ENCODE measurements at regions not wholly inside any gene's neighbourhood (a gene's known extent, or its start where the extent isn't known, plus 50 kb on each side); places are given as distances from the start of the nearest gene placed in this dataset.

DNA sequence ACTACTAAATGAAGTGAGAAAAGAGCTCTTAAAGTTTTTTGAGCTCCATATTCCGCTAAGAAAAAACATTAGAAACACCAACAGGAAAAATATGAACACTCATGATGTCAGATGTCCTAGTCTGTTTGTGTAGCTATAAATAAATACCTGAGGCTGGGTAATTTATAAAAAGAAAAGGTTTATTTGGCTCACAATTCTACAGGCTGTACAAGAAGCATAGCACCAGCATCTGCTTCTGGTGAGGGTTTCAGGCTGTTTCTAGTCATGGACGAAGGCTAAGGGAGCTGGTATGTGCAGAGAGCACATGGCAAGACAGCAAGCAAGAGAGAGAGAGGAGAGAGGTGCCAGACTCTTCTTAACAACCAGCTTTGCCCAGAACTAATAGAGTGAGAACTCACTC lies 186.2 kb downstream of the PLK2 start:
- no peak for TF ChIP-seq SUZ12 (IDR thresholded peaks at IDR 0.05)
- no peak for TF ChIP-seq ELF4 (IDR thresholded peaks at IDR 0.05)
- no peak for TF ChIP-seq SP1 (IDR thresholded peaks at IDR 0.05)
- no peak for TF ChIP-seq FOXM1 (IDR thresholded peaks at IDR 0.05; ENCODE audit: borderline replicate concordance)
- TF ChIP-seq FOXA1 (IDR thresholded peaks at IDR 0.05): no peak
- no peak for TF ChIP-seq FOXK2 (IDR thresholded peaks at IDR 0.05)
- TF ChIP-seq ZNF384 (IDR thresholded peaks at IDR 0.05): no peak
- no peak for TF ChIP-seq BHLHE40 (IDR thresholded peaks at IDR 0.05; ENCODE audit: borderline replicate concordance)
- TF ChIP-seq L3MBTL2 (conservative IDR thresholded peaks at IDR 0.05): no peak
- no peak for TF ChIP-seq CTBP1 (IDR thresholded peaks at IDR 0.05; ENCODE audit: borderline replicate concordance)
- no peak for TF ChIP-seq LEF1 (IDR thresholded peaks at IDR 0.05; ENCODE audit: borderline replicate concordance)
- TF ChIP-seq, protein P1, sequence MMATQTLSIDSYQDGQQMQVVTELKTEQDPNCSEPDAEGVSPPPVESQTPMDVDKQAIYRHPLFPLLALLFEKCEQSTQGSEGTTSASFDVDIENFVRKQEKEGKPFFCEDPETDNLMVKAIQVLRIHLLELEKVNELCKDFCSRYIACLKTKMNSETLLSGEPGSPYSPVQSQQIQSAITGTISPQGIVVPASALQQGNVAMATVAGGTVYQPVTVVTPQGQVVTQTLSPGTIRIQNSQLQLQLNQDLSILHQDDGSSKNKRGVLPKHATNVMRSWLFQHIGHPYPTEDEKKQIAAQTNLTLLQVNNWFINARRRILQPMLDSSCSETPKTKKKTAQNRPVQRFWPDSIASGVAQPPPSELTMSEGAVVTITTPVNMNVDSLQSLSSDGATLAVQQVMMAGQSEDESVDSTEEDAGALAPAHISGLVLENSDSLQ (IDR thresholded peaks at IDR 0.05): no peak
- TF ChIP-seq ARNT (IDR thresholded peaks at IDR 0.05): no peak
- no peak for TF ChIP-seq NFRKB (IDR thresholded peaks at IDR 0.05)
- no peak for TF ChIP-seq TARDBP (IDR thresholded peaks at IDR 0.05)
- TF ChIP-seq HDGF (IDR thresholded peaks at IDR 0.05; ENCODE audit: borderline replicate concordance): no peak
- CTCF ChIA-PET: no interaction called here
- no peak for DNase-seq (ENCODE audit: extremely low spot score)
- POLR2A ChIA-PET: no interaction called here

- POLR2A ChIA-PET: no interaction called here
Observed at GRCh38 chr5:58268268-58268667, 191.6 kb downstream of the PLK2 start.

GRCh38 chr5:58266402-58266801 lies 193.5 kb downstream of the PLK2 start:
- POLR2A ChIA-PET: no interaction called here
- no peak for DNase-seq (ENCODE audit: extremely low spot score)
- CTCF ChIA-PET: no interaction called here
- TF ChIP-seq NFRKB (IDR thresholded peaks at IDR 0.05): no peak
- TF ChIP-seq L3MBTL2 (conservative IDR thresholded peaks at IDR 0.05): no peak
- TF ChIP-seq HDGF (IDR thresholded peaks at IDR 0.05; ENCODE audit: borderline replicate concordance): no peak
- no peak for TF ChIP-seq FOXK2 (IDR thresholded peaks at IDR 0.05)
- TF ChIP-seq, protein P1 (IDR thresholded peaks at IDR 0.05): no peak
- TF ChIP-seq ZNF384 (IDR thresholded peaks at IDR 0.05): no peak
- TF ChIP-seq TARDBP (IDR thresholded peaks at IDR 0.05): no peak
- no peak for TF ChIP-seq ARNT (IDR thresholded peaks at IDR 0.05)
- TF ChIP-seq LEF1 (IDR thresholded peaks at IDR 0.05; ENCODE audit: borderline replicate concordance): no peak

More at GRCh38 chr5:58268268-58268667, 191.6 kb downstream of the PLK2 start:
- DNase-seq (ENCODE audit: extremely low spot score): no peak
- TF ChIP-seq SP1 (IDR thresholded peaks at IDR 0.05) (no peak), NFRKB (IDR thresholded peaks at IDR 0.05) (no peak), HDGF (IDR thresholded peaks at IDR 0.05; ENCODE audit: borderline replicate concordance) (no peak), FOXA1 (IDR thresholded peaks at IDR 0.05) (no peak), CTBP1 (IDR thresholded peaks at IDR 0.05; ENCODE audit: borderline replicate concordance) (no peak), LEF1 (IDR thresholded peaks at IDR 0.05; ENCODE audit: borderline replicate concordance) (no peak), FOXK2 (IDR thresholded peaks at IDR 0.05) (no peak), ARNT (IDR thresholded peaks at IDR 0.05) (no peak), FOXM1 (IDR thresholded peaks at IDR 0.05; ENCODE audit: borderline replicate concordance) (no peak), TARDBP (IDR thresholded peaks at IDR 0.05) (no peak), SUZ12 (IDR thresholded peaks at IDR 0.05) (no peak), ZNF384 (IDR thresholded peaks at IDR 0.05) (no peak), ELF4 (IDR thresholded peaks at IDR 0.05) (no peak), BHLHE40 (IDR thresholded peaks at IDR 0.05; ENCODE audit: borderline replicate concordance) (no peak), L3MBTL2 (conservative IDR thresholded peaks at IDR 0.05) (no peak)
- TF ChIP-seq, protein P1 (IDR thresholded peaks at IDR 0.05): no peak
- CTCF ChIA-PET: no interaction called here

DNA sequence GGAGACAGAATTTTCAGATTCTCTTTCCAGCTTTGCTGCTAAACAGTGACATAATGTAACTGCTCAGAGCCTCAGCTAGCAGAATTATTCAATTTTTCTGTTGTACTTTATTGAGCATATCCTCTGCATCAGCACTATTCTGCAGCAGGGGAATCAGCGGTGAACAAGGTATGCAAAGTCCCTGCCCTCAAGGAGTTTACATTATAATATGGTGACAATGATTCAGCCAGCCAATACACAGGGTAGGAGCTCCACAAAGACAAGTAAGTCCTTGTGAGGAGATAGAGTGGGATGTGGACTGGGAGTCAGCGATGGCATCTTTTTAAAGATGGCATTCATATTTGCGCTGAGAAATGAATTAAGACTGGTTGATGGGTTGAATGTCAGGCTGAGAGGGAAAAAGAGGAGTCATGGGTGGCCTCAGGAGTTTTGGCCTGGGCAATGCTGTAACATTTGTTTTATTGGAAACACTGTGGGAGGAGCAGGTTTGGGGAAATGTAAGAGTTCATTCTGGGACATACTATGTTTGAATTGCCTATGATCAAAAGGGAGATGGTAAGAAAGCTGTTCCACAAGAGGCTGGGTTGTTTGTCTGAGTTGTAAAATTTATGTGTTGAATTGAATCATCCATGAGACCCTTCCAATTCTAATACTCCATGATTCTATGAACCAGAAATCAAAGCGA lies 194.5 kb downstream of the PLK2 start:
- ChIA-PET CTCF (no interaction called here), POLR2A (no interaction called here)
- no peak for DNase-seq (ENCODE audit: extremely low spot score)
- TF ChIP-seq SUZ12 (IDR thresholded peaks at IDR 0.05): no peak
- TF ChIP-seq ELF4 (IDR thresholded peaks at IDR 0.05): no peak
- TF ChIP-seq FOXM1 (IDR thresholded peaks at IDR 0.05; ENCODE audit: borderline replicate concordance): no peak
- TF ChIP-seq ZNF384 (IDR thresholded peaks at IDR 0.05): no peak
- TF ChIP-seq ARNT (IDR thresholded peaks at IDR 0.05): no peak
- TF ChIP-seq HDGF (IDR thresholded peaks at IDR 0.05; ENCODE audit: borderline replicate concordance): no peak

- POLR2A ChIA-PET: no interaction called here
- DNase-seq (ENCODE audit: extremely low spot score): no peak
- TF ChIP-seq L3MBTL2 (conservative IDR thresholded peaks at IDR 0.05) (no peak), LEF1 (IDR thresholded peaks at IDR 0.05; ENCODE audit: borderline replicate concordance) (no peak), ARNT (IDR thresholded peaks at IDR 0.05) (no peak), FOXK2 (IDR thresholded peaks at IDR 0.05) (no peak), ELF4 (IDR thresholded peaks at IDR 0.05) (no peak), NFRKB (IDR thresholded peaks at IDR 0.05) (no peak), ZNF384 (IDR thresholded peaks at IDR 0.05) (no peak), CTBP1 (IDR thresholded peaks at IDR 0.05; ENCODE audit: borderline replicate concordance) (no peak), HDGF (IDR thresholded peaks at IDR 0.05; ENCODE audit: borderline replicate concordance) (no peak), BHLHE40 (IDR thresholded peaks at IDR 0.05; ENCODE audit: borderline replicate concordance) (no peak), FOXM1 (IDR thresholded peaks at IDR 0.05; ENCODE audit: borderline replicate concordance) (no peak), SUZ12 (IDR thresholded peaks at IDR 0.05) (no peak), SP1 (IDR thresholded peaks at IDR 0.05) (no peak), TARDBP (IDR thresholded peaks at IDR 0.05) (no peak), FOXA1 (IDR thresholded peaks at IDR 0.05) (no peak)
- TF ChIP-seq, protein P1 (IDR thresholded peaks at IDR 0.05): no peak
- CTCF ChIA-PET: no interaction called here
Observed at GRCh38 chr5:58264276-58264675, 195.6 kb downstream of the PLK2 start.
